ENCODE measurements at regions not wholly inside any gene's neighbourhood (a gene's known extent, or its start where the extent isn't known, plus 50 kb on each side); places are given as distances from the start of the nearest gene placed in this dataset.

- TF ChIP-seq TCF12 (IDR thresholded peaks at IDR 0.05; ENCODE audit: low read depth, low read length) (no peak), POU5F1 (IDR thresholded peaks at IDR 0.05; ENCODE audit: low read depth, low read length) (no peak), SP1 (IDR thresholded peaks at IDR 0.05; ENCODE audit: low read depth, low read length) (no peak), CTCF (IDR thresholded peaks at IDR 0.05; ENCODE audit: control extremely low read depth in 1 of 3, insufficient read depth in 1 of 3, low read depth in 1 of 3, low read length in 3 of 3) (no peak), EZH2 (IDR thresholded peaks at IDR 0.05; ENCODE audit: low read depth, low read length, severe bottlenecking) (no peak)
These were observed 288.9 kb upstream of the CDH4 start (continued) for GRCh38 chr20:60963146-60963545.

Measured in H1 (cell line).